ENCODE measurements at regions not wholly inside any gene's neighbourhood (a gene's known extent, or its start where the extent isn't known, plus 50 kb on each side); places are given as distances from the start of the nearest gene placed in this dataset.

- no peaks in the 10 kb centered on the region for H3K4me1 ChIP-seq (ENCODE audit: control insufficient read depth in 1 of 2, insufficient read depth in 2 of 2, low read length in 2 of 2)
- H3K9me3 ChIP-seq (ENCODE audit: control insufficient read depth in 1 of 2, insufficient read depth in 1 of 2, low read depth in 1 of 2, low read length in 2 of 2) = no peaks in the 10 kb centered on the region
- no peak overlapping the region for H3K9ac ChIP-seq (ENCODE audit: low read length)
- H3K79me2 ChIP-seq (ENCODE audit: insufficient read depth, low read length) = no peaks in the 10 kb centered on the region
- no peak for DNase-seq (ENCODE audit: low read depth, low spot score)
- H3K4me2 ChIP-seq (ENCODE audit: low read length) = no peak overlapping the region
- ChIA-PET CTCF (no interaction called here), POLR2A (no interaction called here), RAD21 (ENCODE audit: low non-redundant PET in 1 of 2, low total read pairs in 2 of 2, uncharacterized antibody in 2 of 2, unreplicated experiment in 2 of 2) (no interaction called here)
- no TSS peak for BruUV-seq (replicated peaks)
- H3K9me2 ChIP-seq (ENCODE audit: insufficient read depth) = no peaks in the 10 kb centered on the region
- no peak overlapping the region for H3K4me3 ChIP-seq (replicated peaks in 1 of 2; ENCODE audit: low read depth in 1 of 2, low read length in 2 of 2)
- H3K36me3 ChIP-seq (ENCODE audit: control insufficient read depth in 1 of 2, insufficient read depth in 2 of 2, low read length in 2 of 2) = no peaks in the 10 kb centered on the region
- no peak overlapping the region for H3K27ac ChIP-seq (ENCODE audit: low read depth, low read length)
- TF ChIP-seq SIN3A (IDR thresholded peaks at IDR 0.05; ENCODE audit: low read depth) (no peak), JUND (IDR thresholded peaks at IDR 0.05) (no peak), EZH2phosphoT487 (IDR thresholded peaks at IDR 0.05; ENCODE audit: borderline replicate concordance) (no peak), CTCF (IDR thresholded peaks at IDR 0.05 in 2 of 3, conservative IDR thresholded peaks at IDR 0.05 in 1 of 3; ENCODE audit: borderline replicate concordance in 1 of 3, insufficient read depth in 1 of 3, low read depth in 2 of 3, low read length in 2 of 3) (no peak), ZFX (IDR thresholded peaks at IDR 0.05) (no peak), REST (IDR thresholded peaks at IDR 0.05; ENCODE audit: low read depth) (no peak), FOSL1 (IDR thresholded peaks at IDR 0.05; ENCODE audit: low read depth) (no peak), EZH2 (IDR thresholded peaks at IDR 0.05) (no peak), ELF1 (IDR thresholded peaks at IDR 0.05; ENCODE audit: borderline replicate concordance, low read depth) (no peak), POLR2AphosphoS5 (IDR thresholded peaks at IDR 0.05; ENCODE audit: low read depth, low read length) (no peak), CBX3 (IDR thresholded peaks at IDR 0.05; ENCODE audit: low read depth) (no peak), ZNF274 (IDR thresholded peaks at IDR 0.05; ENCODE audit: low read depth, low read length) (no peak), YY1 (IDR thresholded peaks at IDR 0.05; ENCODE audit: extremely low read depth, insufficient replicate concordance, low read depth, low read length) (no peak), ZBTB33 (IDR thresholded peaks at IDR 0.05; ENCODE audit: extremely low read depth, insufficient replicate concordance, low read length) (no peak), POLR2A (IDR thresholded peaks at IDR 0.05; ENCODE audit: borderline replicate concordance, extremely low read depth, insufficient read depth, insufficient read length) (no peak), SRF (IDR thresholded peaks at IDR 0.05; ENCODE audit: low read depth) (no peak), MAX (IDR thresholded peaks at IDR 0.05) (no peak), CEBPB (IDR thresholded peaks at IDR 0.05; ENCODE audit: low read depth) (no peak), TCF7L2 (IDR thresholded peaks at IDR 0.05; ENCODE audit: borderline replicate concordance, extremely low read depth, insufficient read depth, insufficient read length) (no peak)
- TF ChIP-seq, protein P1, sequence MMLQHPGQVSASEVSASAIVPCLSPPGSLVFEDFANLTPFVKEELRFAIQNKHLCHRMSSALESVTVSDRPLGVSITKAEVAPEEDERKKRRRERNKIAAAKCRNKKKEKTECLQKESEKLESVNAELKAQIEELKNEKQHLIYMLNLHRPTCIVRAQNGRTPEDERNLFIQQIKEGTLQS (IDR thresholded peaks at IDR 0.05) = no peak
- H3K27me3 ChIP-seq (ENCODE audit: insufficient read depth, low read length) = 0 out of 2 replicates have a peak, but pooled peaks cover 4% of the 10 kb centered on the region
- ATAC-seq = no peak
- no peaks in the 10 kb centered on the region for H4K20me1 ChIP-seq (ENCODE audit: insufficient read depth)
- H2AFZ ChIP-seq (ENCODE audit: low read depth, low read length, poor library complexity, severe bottlenecking) = no peak overlapping the region
- intact Hi-C loops (cut with micrococcal nuclease) = no loop called here
Measured at GRCh38 chr4:181308476-181309312, 934.5 kb upstream of the TENM3 start.

All from HCT116 (cell line).